ENCODE measurements at regions not wholly inside any gene's neighbourhood (a gene's known extent, or its start where the extent isn't known, plus 50 kb on each side); places are given as distances from the start of the nearest gene placed in this dataset.
A peak's percentile ranks its signal among the peaks of the same experiment; 100 is the strongest.

GRCh38 chr13:34246511-34246910 lies 428.6 kb downstream of the RFC3 start:
- no peak for DNase-seq (ENCODE audit: low read depth)

- DNase-seq (ENCODE audit: low read depth) = no peak
Measured at GRCh38 chr13:34247596-34247995, 429.6 kb downstream of the RFC3 start.

- no peak for DNase-seq (ENCODE audit: low read depth)
Measured at GRCh38 chr13:34249546-34250039, 431.6 kb downstream of the RFC3 start.

- DNase-seq (ENCODE audit: low read depth) = no peak
Measured at GRCh38 chr13:34250151-34250670, 432.3 kb downstream of the RFC3 start.

DNA sequence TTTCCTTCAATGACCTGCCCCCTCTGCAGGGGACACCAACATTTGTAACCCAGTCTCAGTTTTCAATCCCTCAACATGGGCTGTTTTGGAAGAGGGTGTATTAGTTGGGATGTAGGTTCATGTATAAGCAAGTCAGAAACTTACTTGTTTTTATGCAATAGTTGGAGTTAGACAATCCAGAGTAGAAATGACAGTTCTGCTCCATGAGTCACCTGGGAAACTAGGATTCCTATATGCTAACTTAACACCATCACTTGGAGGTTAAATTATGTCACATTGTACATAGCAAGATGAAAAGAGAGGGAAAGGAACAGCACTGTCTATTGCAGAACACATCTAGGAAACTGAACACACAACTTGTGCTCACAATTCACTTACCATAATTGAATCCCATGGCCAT lies 436.4 kb downstream of the RFC3 start:
- DNase-seq (ENCODE audit: low read depth) = no peak

DNA sequence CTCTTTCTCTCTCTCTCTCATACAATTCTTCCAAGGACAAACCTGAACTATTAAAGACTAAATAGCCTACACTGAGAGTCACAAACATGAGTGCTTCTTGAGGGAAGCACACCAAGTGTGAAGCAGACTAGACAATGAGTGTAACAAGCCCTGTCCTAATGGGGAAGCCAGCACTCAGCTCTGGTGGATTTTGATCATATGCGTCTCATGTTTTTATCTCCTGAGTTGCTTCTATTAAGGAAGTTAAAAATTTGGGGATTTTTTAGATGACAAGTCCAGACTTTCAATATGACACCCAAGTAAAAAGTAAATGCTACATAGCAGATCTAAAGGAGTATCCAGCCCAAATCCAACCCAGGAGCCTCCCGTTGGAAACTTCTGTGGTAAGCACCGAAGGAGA lies 437.8 kb downstream of the RFC3 start:
- no peak for DNase-seq (ENCODE audit: low read depth)

- no peak for DNase-seq (ENCODE audit: low read depth)
Measured at GRCh38 chr13:34256236-34256635, 438.3 kb downstream of the RFC3 start.

DNA sequence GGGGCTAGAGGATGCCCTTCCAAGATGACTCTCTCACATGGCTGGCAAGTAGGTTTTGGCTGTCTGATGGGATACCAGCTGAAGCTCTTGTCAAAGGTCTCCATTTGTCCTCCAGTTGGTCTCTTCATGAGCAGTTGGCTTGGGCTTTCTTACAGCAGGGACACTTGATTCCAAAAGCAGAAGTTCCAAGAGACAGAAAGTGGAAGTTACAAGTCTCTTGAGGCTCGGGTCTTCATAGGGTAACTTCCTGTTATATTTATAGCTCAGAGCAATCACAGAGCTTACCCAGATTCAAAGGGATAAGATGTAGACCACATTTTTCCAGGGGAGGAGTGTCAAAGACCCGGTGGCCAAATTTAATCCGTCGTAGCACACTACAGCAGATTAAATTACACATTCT lies 440.0 kb downstream of the RFC3 start:
- no peak for DNase-seq (ENCODE audit: low read depth)

- no peak for DNase-seq (ENCODE audit: low read depth)
Measured at GRCh38 chr13:34258646-34259386, 440.9 kb downstream of the RFC3 start.

DNA sequence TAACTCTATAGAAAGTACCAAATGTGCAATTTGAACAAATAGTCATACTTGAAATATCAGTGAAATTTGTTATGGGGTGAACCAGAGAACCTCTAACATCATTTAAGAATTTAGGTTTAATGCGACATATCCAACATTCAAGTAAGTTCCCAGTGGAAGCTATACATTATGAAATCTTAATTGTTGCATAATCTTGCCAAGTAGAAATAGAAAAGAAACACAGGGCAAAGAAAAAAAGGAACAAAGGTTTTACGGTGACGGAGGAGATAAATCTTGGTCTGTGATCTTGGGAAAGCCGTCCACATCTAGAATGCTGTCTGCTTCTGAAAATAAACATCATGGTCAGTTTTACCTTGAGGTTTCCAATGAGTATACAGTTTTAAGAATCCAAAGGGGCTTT lies 445.7 kb downstream of the RFC3 start:
- DNase-seq (ENCODE audit: low read depth) = no peak

DNA sequence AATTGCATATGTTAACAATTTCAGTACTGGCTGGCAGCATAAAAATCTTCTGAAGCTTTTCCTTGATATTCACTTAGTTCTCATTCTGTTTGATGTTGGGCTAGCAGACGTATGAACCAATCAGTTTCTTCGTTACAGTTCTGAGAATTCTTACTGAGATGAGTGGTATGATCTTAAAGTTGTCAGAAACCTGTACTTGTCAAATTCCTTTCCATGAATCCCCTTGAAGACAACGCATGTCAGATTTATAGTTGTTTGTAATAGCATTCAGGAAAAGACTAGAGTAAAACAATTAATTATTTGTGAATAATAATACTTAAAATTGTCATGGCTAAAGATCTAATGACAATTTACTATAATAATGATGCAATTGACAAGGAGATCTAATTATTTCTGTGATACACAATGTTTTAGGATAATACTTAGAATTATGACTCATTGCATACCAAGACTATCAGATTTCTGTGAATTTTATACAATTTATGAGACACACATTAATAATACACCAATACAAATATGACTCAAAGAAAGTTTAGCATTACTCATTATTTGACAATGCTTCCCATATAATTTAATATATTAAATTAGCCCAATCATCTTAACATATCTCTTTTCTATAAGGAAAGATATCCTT lies 447.2 kb downstream of the RFC3 start:
- no peak for DNase-seq (ENCODE audit: low read depth)

- no peak for DNase-seq (ENCODE audit: low read depth)
Measured at GRCh38 chr13:34276764-34277163, 458.8 kb downstream of the RFC3 start.

DNA sequence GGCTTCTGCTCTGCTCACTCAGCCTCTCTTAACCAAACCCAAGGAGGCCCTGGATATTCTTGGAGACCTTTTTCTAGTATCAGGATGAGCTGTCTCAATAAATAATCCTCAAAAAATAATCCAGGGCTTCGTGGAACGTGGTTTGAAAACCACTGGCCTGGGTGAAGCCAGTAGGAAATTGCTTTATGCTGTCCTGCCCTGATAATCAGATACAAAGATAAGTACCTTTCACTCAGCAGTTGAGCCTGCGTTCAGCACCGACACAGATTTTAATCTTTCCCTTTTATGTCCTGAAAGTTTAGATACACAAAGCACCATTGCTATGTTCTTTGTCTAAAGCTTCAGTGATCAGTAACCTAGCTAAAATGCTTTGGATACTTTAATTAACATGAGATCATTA lies 460.0 kb downstream of the RFC3 start:
- no peak for DNase-seq (ENCODE audit: low read depth)

DNA sequence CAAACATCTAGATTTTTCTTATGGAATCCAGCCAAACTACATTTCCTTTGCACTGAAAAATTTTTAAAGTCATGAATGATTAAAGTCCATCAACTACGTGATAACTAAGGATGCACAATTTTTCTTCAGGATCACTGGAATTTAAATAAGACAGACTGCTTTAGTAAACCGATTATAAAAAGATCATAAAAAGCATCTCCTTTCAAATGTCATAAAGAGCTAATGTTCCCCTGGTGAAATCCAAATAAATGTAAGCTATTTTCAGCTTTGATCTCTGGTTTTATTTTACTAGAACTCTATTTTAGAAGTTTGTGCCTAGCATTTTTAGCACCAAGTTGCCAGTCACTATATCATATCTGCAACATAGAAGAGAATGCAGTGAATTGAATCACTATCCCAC lies 460.8 kb downstream of the RFC3 start:
- DNase-seq (ENCODE audit: low read depth) = no peak

GRCh38 chr13:34290661-34291060 lies 472.7 kb downstream of the RFC3 start:
- DNase-seq (ENCODE audit: low read depth) = no peak

GRCh38 chr13:34294483-34295129 lies 476.7 kb downstream of the RFC3 start:
- no peak for DNase-seq (ENCODE audit: low read depth)

GRCh38 chr13:34300559-34300958 lies 482.6 kb downstream of the RFC3 start:
- DNase-seq (ENCODE audit: low read depth) = no peak

GRCh38 chr13:34302596-34302995 lies 484.6 kb downstream of the RFC3 start:
- no peak for DNase-seq (ENCODE audit: low read depth)

GRCh38 chr13:34303346-34303745 lies 485.4 kb downstream of the RFC3 start:
- DNase-seq (ENCODE audit: low read depth) = no peak

DNA sequence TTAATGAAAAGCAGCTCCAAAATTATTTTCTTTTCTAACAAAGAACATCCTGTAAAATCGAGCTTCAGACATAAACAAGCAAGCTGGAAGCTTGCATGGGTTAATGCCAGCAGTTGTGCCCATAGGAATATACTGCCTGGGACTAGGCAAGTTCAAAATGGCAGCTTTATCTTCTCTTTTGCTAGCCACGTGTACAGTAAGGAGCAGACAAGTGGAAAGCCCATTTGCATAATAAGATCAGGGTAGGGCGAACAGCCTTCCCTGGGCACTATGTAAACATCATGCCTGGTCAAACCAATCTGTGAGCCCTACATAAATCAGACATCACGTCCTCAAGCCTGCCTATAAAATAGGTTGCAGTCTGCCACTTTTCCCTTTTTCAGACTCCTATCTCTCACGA lies 489.7 kb downstream of the RFC3 start:
- DNase-seq (ENCODE audit: low read depth) = no peak

DNA sequence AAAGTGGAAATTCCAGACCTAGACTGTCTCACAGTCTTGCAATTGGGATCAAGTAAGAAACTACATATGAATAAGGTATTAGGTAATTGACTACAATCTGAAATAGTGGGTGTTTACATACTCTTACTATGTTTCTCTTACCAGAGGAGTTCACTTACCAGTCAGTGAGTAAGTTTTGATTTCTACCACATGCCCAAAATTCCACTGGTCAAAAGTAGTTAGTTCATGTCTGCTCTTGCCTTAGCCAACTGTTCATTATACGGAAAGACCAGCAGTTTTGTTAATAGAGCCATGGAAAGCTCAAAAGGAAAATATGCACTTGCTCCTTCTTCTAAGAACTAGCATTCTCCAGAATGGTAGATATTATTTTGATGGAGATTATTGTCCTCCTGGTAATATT lies 490.8 kb downstream of the RFC3 start:
- DNase-seq (ENCODE audit: low read depth) = peak; percentile 81

DNA sequence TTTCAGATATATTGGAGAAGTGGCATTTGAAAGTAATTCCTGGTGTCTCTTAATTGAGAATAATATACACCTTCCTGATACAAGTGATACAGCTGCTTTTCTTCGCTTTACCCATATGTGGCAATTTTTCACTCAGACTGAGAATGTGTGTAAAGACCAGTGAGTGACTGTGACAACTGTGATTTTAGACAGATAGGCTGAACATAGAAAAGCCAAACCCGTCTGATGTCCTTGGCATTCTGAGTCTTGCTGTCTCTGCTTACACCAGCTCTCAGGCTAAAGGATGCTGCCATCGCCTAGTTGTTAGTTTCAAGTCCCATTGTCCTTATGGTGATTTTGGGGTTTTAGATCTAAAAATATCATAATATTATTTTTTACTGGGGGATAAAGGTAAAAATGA lies 492.6 kb downstream of the RFC3 start:
- DNase-seq (ENCODE audit: low read depth) = no peak

DNA sequence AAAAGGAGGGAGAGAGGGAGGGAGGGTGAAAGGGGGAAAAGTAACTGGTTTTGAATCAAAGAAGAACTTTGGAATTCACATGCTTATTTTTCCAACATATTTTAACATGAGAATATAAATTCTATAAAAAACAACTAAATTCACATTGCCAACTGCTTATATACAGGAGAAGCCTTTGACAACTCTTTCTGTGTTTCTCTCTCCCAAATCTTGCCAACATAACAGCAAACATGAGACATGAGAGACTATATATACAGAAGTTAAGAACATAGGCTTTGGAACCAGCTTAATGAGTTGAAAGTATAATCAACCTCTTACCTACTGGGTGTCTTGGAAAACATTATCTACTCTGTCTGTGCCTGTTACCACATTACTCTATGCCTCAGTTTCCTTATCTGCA lies 493.3 kb downstream of the RFC3 start:
- DNase-seq (ENCODE audit: low read depth) = no peak
